HEK293 (cell line): ENCODE measurements at regions not wholly inside any gene's neighbourhood (a gene's known extent, or its start where the extent isn't known, plus 50 kb on each side); places are given as distances from the start of the nearest gene placed in this dataset.

ENCODE experiments used
- MEIS1 ChIP-seq: sonication (generic); formaldehyde crosslinking; IDR thresholded peaks from 2 replicates; pipeline ENCODE4 v1.8.1; 2022; ENCODE audit warnings: missing genetic modification reagents, mild to moderate bottlenecking, borderline replicate concordance
- ZNF629 ChIP-seq: fragments of 450-650 bp; formaldehyde crosslinking; IDR thresholded peaks from 2 replicates; pipeline ENCODE4 v1.5.1; 2017; ENCODE audit warnings: missing biosample characterization, missing genetic modification characterization

DNA sequence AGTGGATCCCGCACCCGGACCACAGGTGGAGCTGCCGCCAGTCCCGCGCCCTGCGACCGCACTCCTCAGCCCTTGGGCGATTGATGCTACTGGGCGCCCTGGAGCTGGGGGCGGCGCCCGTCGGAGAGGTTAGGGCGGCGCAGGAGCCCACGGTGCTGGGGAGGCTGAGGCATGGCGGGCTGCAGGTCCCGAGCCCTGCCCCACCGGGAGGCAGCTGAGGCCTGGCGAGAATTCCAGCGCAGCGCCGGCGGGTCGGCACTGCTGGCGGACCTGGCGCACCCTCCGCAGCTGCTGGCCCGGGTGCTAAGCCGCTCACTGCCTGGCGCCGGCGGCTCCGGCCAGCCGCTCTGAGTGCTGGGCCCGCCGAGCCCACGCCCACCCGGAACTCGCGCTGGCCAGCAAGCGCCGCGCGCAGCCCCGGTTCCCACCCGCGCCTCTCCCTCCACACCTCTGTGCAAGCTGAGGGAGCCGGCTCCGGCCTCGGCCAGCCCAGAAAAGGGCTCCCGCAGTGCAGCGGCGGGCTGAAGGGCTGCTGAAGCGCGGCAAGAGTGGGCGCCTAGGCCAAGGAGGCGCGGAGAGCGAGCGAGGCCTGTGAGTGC, 1256.5 kb downstream of the STIM2 start:
- TF ChIP-seq MEIS1 (CRISPR knock-in tag) (no peak), ZNF629 (tag by site-specific recombination) (no peak)
